OCI-LY7 (cell line): ENCODE measurements at regions not wholly inside any gene's neighbourhood (a gene's known extent, or its start where the extent isn't known, plus 50 kb on each side); places are given as distances from the start of the nearest gene placed in this dataset.

ENCODE experiments used
- BruUV-seq: library from RNA; stranded (reverse); fragments of 400-500 nt; replicated peaks from 2 replicates; lab custom pipeline; 2021; lab: Mats Ljungman, UMichigan
- CTCF ChIA-PET: fragments of 300-600 bp; sonication (Branson Sonifier 250); formaldehyde crosslinking; loops from one replicate; lab custom pipeline; 2022; ENCODE audit warnings: antibody characterized with exemption; ENCODE audit not compliant: unreplicated experiment; lab: Charles Lee
- POLR2A ChIA-PET: fragments of 300-600 bp; sonication (Branson Sonifier 250); formaldehyde crosslinking; loops from one replicate; lab custom pipeline; 2022; ENCODE audit warnings: antibody characterized with exemption; lab: Charles Lee
- DNase-seq: peaks from one replicate; pipeline ENCODE4 v3.0.0-alpha.2; 2015; ENCODE audit warnings: low spot score
- H2AFZ ChIP-seq: fragments of 200-600 bp; sonication (generic), shearing (Covaris generic); 2 replicates; pipeline ENCODE4 v1.6.1; 2014; ENCODE audit warnings: mild to moderate bottlenecking, antibody characterized with exemption, low read length, moderate library complexity
- H3K27ac ChIP-seq: fragments of 200-600 bp; sonication (generic); 2 replicates; pipeline ENCODE4 v1.5.1; 2014; ENCODE audit warnings: mixed run types, low read depth, mild to moderate bottlenecking, moderate library complexity, low read length, inconsistent platforms; ENCODE audit not compliant: poor library complexity, severe bottlenecking
- H3K36me3 ChIP-seq: fragments of 200-600 bp; sonication (generic); 2 replicates; pipeline ENCODE4 v1.6.1; 2014; ENCODE audit warnings: mild to moderate bottlenecking, antibody characterized with exemption, low read length, moderate library complexity, mixed read lengths; ENCODE audit not compliant: insufficient read depth
- H3K4me1 ChIP-seq: fragments of 200-600 bp; sonication (generic); 2 replicates; pipeline ENCODE4 v1.5.1; 2014; ENCODE audit warnings: mild to moderate bottlenecking, low read length; ENCODE audit not compliant: insufficient read depth, poor library complexity, severe bottlenecking
- H3K4me2 ChIP-seq: fragments of 200-600 bp; sonication (generic); 2 replicates; pipeline ENCODE4 v1.6.1; 2014; ENCODE audit warnings: mild to moderate bottlenecking, low read length
- H3K4me3 ChIP-seq: fragments of 200-600 bp; sonication (generic); 2 replicates; pipeline ENCODE4 v1.5.1; 2014; ENCODE audit warnings: mild to moderate bottlenecking, low read depth, low read length; ENCODE audit not compliant: poor library complexity, severe bottlenecking
- H3K79me2 ChIP-seq: fragments of 200-600 bp; sonication (generic); 2 replicates; pipeline ENCODE4 v1.6.1; 2016; ENCODE audit warnings: low read depth, mild to moderate bottlenecking, low read length, moderate library complexity, mixed read lengths; ENCODE audit not compliant: insufficient read depth
- H3K9me2 ChIP-seq: fragments of 200-600 bp; sonication (generic); 2 replicates; pipeline ENCODE4 v1.6.1; 2016; ENCODE audit warnings: mild to moderate bottlenecking, low read length, mixed read lengths; ENCODE audit not compliant: insufficient read depth
- H3K9me3 ChIP-seq: fragments of 200-600 bp; sonication (generic); 2 replicates; pipeline ENCODE4 v1.6.1; 2014; ENCODE audit warnings: mild to moderate bottlenecking, mixed run types, low read length, mixed read lengths
- H4K20me1 ChIP-seq: fragments of 200-600 bp; sonication (generic); 2 replicates; pipeline ENCODE4 v1.6.1; 2014; ENCODE audit warnings: mild to moderate bottlenecking, antibody characterized with exemption, low read length, moderate library complexity, mixed read lengths; ENCODE audit not compliant: insufficient read depth
- EZH2phosphoT487 ChIP-seq: fragments of 200-600 bp; sonication (generic); IDR thresholded peaks from 2 replicates; pipeline ENCODE4 v1.6.1; 2018; ENCODE audit warnings: low read depth, borderline replicate concordance, mild to moderate bottlenecking, mixed run types, antibody characterized with exemption, low read length, moderate library complexity, mixed read lengths
- intact Hi-C: fragments of 100-400 bp; cut with micrococcal nuclease; formaldehyde crosslinking; loops from one replicate; pipeline ENCODE4 v1.10.0; 2022; ENCODE audit not compliant: unreplicated experiment
- TF ChIP-seq, protein P1 (sequence below): fragments of 200-600 bp; sonication (generic); conservative IDR thresholded peaks from 2 replicates; pipeline ENCODE4 v1.5.1; 2014; ENCODE audit warnings: mild to moderate bottlenecking, antibody characterized with exemption, low read length, moderate library complexity, mixed read lengths

DNA sequence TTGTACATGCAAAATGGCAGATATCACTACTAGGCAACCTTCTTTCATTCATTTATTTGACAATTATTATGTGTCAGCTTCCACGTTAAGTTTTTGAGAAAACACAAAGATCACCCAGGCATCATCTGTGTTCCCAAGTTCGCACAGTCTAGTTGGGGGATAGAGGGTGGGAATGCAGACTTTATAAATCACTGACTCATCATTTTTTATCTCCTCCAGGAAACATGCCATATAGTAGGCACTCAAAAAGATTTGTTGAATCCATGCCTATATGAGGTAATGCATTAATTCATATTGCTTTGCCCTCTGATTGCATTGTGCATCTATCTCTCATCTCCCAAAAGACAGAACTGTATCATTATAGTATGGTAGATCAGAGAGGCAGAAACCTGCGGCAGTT, 196.8 kb upstream of the TOX3 start:
- intact Hi-C loops: no loop called here
- Histone ChIP-seq H3K4me3 (no peak overlapping the region), H3K9me3 (no peaks in the 10 kb centered on the region), H3K4me1 (no peaks in the 10 kb centered on the region), H3K36me3 (no peaks in the 10 kb centered on the region), H4K20me1 (no peaks in the 10 kb centered on the region), H3K9me2 (no peaks in the 10 kb centered on the region), H3K27ac (no peak overlapping the region), H2AFZ (no peak overlapping the region), H3K4me2 (no peak overlapping the region), H3K79me2 (no peaks in the 10 kb centered on the region)
- POLR2A ChIA-PET: no interaction called here
- no TSS peak for BruUV-seq
- no peak for TF ChIP-seq EZH2phosphoT487
- TF ChIP-seq, protein P1, sequence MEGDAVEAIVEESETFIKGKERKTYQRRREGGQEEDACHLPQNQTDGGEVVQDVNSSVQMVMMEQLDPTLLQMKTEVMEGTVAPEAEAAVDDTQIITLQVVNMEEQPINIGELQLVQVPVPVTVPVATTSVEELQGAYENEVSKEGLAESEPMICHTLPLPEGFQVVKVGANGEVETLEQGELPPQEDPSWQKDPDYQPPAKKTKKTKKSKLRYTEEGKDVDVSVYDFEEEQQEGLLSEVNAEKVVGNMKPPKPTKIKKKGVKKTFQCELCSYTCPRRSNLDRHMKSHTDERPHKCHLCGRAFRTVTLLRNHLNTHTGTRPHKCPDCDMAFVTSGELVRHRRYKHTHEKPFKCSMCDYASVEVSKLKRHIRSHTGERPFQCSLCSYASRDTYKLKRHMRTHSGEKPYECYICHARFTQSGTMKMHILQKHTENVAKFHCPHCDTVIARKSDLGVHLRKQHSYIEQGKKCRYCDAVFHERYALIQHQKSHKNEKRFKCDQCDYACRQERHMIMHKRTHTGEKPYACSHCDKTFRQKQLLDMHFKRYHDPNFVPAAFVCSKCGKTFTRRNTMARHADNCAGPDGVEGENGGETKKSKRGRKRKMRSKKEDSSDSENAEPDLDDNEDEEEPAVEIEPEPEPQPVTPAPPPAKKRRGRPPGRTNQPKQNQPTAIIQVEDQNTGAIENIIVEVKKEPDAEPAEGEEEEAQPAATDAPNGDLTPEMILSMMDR: no peak
- CTCF ChIA-PET: no interaction called here
- DNase-seq: no peak

DNA sequence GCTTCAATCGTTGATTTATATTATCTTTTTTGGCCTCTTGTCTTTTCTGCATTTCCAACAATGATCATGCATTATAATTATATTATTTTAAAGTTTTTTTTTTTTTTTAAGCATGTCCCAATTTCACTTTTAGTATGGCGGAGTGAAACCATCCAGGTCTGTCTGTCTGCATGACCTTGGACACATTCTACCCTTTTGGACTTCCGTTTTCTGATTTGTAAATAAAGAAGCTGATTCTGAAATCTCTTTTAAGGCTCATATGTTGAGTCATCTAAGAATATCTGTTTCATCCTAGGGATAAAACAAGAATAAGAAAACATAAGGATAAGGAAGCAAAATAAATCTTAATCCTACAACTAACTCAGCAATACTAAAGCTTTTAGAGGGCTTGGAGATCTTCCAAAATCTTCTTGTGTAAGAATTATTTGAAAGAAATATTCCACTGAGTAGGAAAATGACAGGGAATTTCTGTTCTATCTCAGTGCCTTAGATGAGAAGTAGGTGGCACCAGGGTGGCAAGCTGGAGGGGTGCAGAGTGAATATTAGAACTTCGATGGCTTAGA, 195.7 kb upstream of the TOX3 start:
- H4K20me1 ChIP-seq: no peaks in the 10 kb centered on the region
- no peaks in the 10 kb centered on the region for H3K9me3 ChIP-seq
- BruUV-seq: no TSS peak
- TF ChIP-seq EZH2phosphoT487: no peak
- TF ChIP-seq, protein P1: no peak
- no peaks in the 10 kb centered on the region for H3K4me1 ChIP-seq
- no peak overlapping the region for H2AFZ ChIP-seq
- no peaks in the 10 kb centered on the region for H3K9me2 ChIP-seq
- H3K27ac ChIP-seq: no peak overlapping the region
- no peak for DNase-seq
- H3K79me2 ChIP-seq: no peaks in the 10 kb centered on the region
- no peak overlapping the region for H3K4me3 ChIP-seq
- POLR2A ChIA-PET: interaction anchor here (0.6 kb wide), 1 partner anchor 627 kb away, joined by 3 read pairs; no protein-coding TSS in a partner anchor
- intact Hi-C loops: no loop called here
- CTCF ChIA-PET: no interaction called here
- no peaks in the 10 kb centered on the region for H3K36me3 ChIP-seq
- no peak overlapping the region for H3K4me2 ChIP-seq

DNA sequence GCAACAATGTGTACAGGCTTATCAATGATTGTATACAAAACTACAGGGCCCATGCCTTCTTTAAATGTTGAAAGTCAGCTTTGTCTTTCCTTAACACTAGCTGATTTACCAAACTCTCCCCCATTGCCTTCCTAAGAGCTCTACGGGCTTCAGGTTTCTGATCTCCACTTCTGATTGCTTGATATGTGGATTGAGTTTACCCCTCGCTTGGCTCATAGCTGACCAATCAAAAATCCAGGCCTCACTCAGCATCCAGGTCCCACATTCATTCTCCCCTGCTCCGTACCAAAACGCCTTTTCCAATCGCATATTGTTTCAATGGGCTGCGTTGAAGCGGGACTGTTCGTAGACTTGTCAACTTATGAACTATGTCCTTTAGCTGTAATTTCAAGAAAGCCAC, 195.1 kb upstream of the TOX3 start:
- H3K9me3 ChIP-seq: no peaks in the 10 kb centered on the region
- intact Hi-C loops: no loop called here
- CTCF ChIA-PET: no interaction called here
- POLR2A ChIA-PET: interaction anchor here (0.6 kb wide), 1 partner anchor 628 kb away, joined by 3 read pairs; no protein-coding TSS in a partner anchor
- H3K4me2 ChIP-seq: no peak overlapping the region
- TF ChIP-seq, protein P1: no peak
- no peak for TF ChIP-seq EZH2phosphoT487
- H3K27ac ChIP-seq: no peak overlapping the region
- no peaks in the 10 kb centered on the region for H3K36me3 ChIP-seq
- no peaks in the 10 kb centered on the region for H4K20me1 ChIP-seq
- no peaks in the 10 kb centered on the region for H3K79me2 ChIP-seq
- no peaks in the 10 kb centered on the region for H3K9me2 ChIP-seq
- H3K4me1 ChIP-seq: no peaks in the 10 kb centered on the region
- H2AFZ ChIP-seq: no peak overlapping the region
- H3K4me3 ChIP-seq: no peak overlapping the region
- no TSS peak for BruUV-seq
- no peak for DNase-seq
